K562 (cell line): ENCODE measurements at regions not wholly inside any gene's neighbourhood (a gene's known extent, or its start where the extent isn't known, plus 50 kb on each side); places are given as distances from the start of the nearest gene placed in this dataset.

Experiments
- ATAC-seq: fragments of 200-7000 bp; cut with Tn5 transposase; 3 replicates; pipeline ENCODE4 v1.9.1; 2020; ENCODE audit warnings: moderate library complexity
- BruUV-seq: library from RNA; stranded (reverse); fragments of 400-500 nt; replicated peaks from 2 replicates; lab custom pipeline; 2021; lab: Mats Ljungman, UMichigan
- CTCF ChIA-PET: fragments of 300-600 bp; formaldehyde crosslinking; extraction: SDS; loops from one replicate; lab custom pipeline; 2021; ENCODE audit warnings: low intra/inter-chr PET ratio; lab: Yijun Ruan, JAX
- POLR2A ChIA-PET: fragments of 300-600, 350-650 bp; sonication (Branson Sonifier 250); formaldehyde crosslinking; extraction: SDS; loops from one replicate; lab custom pipeline; 2021; ENCODE audit warnings: antibody characterized with exemption, inconsistent platforms; lab: Yijun Ruan, JAX
- DNase-seq, 4 experiments: peaks; one replicate each; pipeline versions ENCODE4 v3.0.0 to v3.0.0-alpha.2; 2011 to 2018; ENCODE audit warnings: low spot score in 3 of 4, mixed read lengths in 3 of 4; ENCODE audit errors: extremely low read depth in 1 of 4
- FAIRE-seq: peaks from 2 replicates; lab custom pipeline; 2011; peaks lifted over from hg19 to GRCh38; lab: Jason Lieb, UNC
- H2AFZ ChIP-seq: 2 replicates; pipeline ENCODE4 v1.6.0; 2011; ENCODE audit warnings: low read depth, low read length, control low read depth, inconsistent platforms
- H3K27ac ChIP-seq: fragments of 200-600 bp; 3 replicates; pipeline ENCODE4 v1.8.0; 2011; ENCODE audit warnings: low read depth, mild to moderate bottlenecking, control low read depth, inconsistent platforms, low read length, moderate library complexity, mixed read lengths; ENCODE audit errors: extremely low read depth
- H3K27me3 ChIP-seq, 2 experiments: fragments of 300-600 bp in 1 of 2; 2 replicates in 1 of 2; 3 replicates in 1 of 2; pipeline versions ENCODE4 v1.6.0 to v1.8.0; 2011; ENCODE audit warnings: inconsistent platforms in 2 of 2, low read length in 2 of 2, mild to moderate bottlenecking in 1 of 2, mixed read lengths in 1 of 2, moderate library complexity in 1 of 2; ENCODE audit not compliant: control insufficient read depth in 2 of 2, insufficient read depth in 2 of 2
- H3K36me3 ChIP-seq: fragments of 300-600 bp; 3 replicates; pipeline ENCODE4 v1.8.0; 2011; ENCODE audit warnings: mild to moderate bottlenecking, low read length, inconsistent platforms; ENCODE audit not compliant: control insufficient read depth, insufficient read depth
- H3K4me1 ChIP-seq, 2 experiments: fragments of 200-600 bp in 1 of 2; replicated peaks in 1 of 2; 2 replicates in 1 of 2; 3 replicates in 1 of 2; pipeline versions ENCODE4 v1.5.1 to v1.8.0; 2011; ENCODE audit warnings: inconsistent platforms in 2 of 2, low read length in 2 of 2, mild to moderate bottlenecking in 1 of 2, mixed read lengths in 1 of 2, moderate library complexity in 1 of 2; ENCODE audit not compliant: control insufficient read depth in 2 of 2, insufficient read depth in 2 of 2
- H3K4me2 ChIP-seq: 2 replicates; pipeline ENCODE4 v1.6.1; 2011; ENCODE audit warnings: low read length, control low read depth, inconsistent platforms, mixed read lengths; ENCODE audit not compliant: insufficient read depth
- H3K4me3 ChIP-seq: fragments of 200-600 bp; sonication (generic), shearing (Covaris generic); 2 replicates; pipeline ENCODE4 v1.5.1; 2016; ENCODE audit warnings: control low read depth, inconsistent platforms
- H3K79me2 ChIP-seq: fragments of 200-600 bp; 3 replicates; pipeline ENCODE4 v1.8.0; 2011; ENCODE audit warnings: low read length, inconsistent platforms; ENCODE audit not compliant: control insufficient read depth, insufficient read depth
- H3K9ac ChIP-seq, 2 experiments: 2 replicates each; pipeline versions ENCODE4 v1.6.0 to v1.6.1; 2011; ENCODE audit warnings: low read depth in 2 of 2, low read length in 2 of 2, control low read depth in 1 of 2, inconsistent platforms in 1 of 2, mild to moderate bottlenecking in 1 of 2, mixed read lengths in 1 of 2; ENCODE audit not compliant: insufficient read depth in 1 of 2
- H3K9me1 ChIP-seq: one replicate; pipeline ENCODE4 v1.6.0; 2011; ENCODE audit warnings: inconsistent platforms, mild to moderate bottlenecking, low read length, moderate library complexity; ENCODE audit not compliant: control insufficient read depth, insufficient read depth
- H3K9me3 ChIP-seq: replicated peaks from 2 replicates; pipeline ENCODE4 v1.5.1; 2011; ENCODE audit warnings: low read depth, low read length, inconsistent platforms; ENCODE audit not compliant: control insufficient read depth, insufficient read depth
- H4K20me1 ChIP-seq: replicated peaks from 2 replicates; pipeline ENCODE4 v1.6.1; 2011; ENCODE audit warnings: low read length, inconsistent platforms, mixed read lengths; ENCODE audit not compliant: control insufficient read depth, insufficient read depth
- ATF7 ChIP-seq: fragments of 450-650 bp; IDR thresholded peaks from 2 replicates; pipeline ENCODE4 v1.7.1; 2014; ENCODE audit warnings: mild to moderate bottlenecking, moderate library complexity
- CBX2 ChIP-seq: fragments of 200-600 bp; sonication (generic); IDR thresholded peaks from one replicate; pipeline ENCODE4 v1.6.1; 2012; ENCODE audit warnings: mild to moderate bottlenecking, low read length, inconsistent platforms; ENCODE audit not compliant: insufficient read depth, poor library complexity, severe bottlenecking
- CREM ChIP-seq: IDR thresholded peaks from 2 replicates; pipeline ENCODE4 v1.6.1; 2014; ENCODE audit warnings: antibody characterized with exemption, low read depth
- FOXK2 ChIP-seq, 2 experiments: fragments of 450-650 bp; IDR thresholded peaks in 1 of 2; conservative IDR thresholded peaks in 1 of 2; 2 replicates each; pipeline ENCODE4 v1.6.1; 2016; ENCODE audit warnings: low read depth in 2 of 2, mild to moderate bottlenecking in 1 of 2
- JUNB ChIP-seq: fragments of 450-650 bp; formaldehyde crosslinking; conservative IDR thresholded peaks from 2 replicates; pipeline ENCODE4 v1.4.0; 2020; ENCODE audit warnings: mild to moderate bottlenecking
- JUND ChIP-seq, 2 experiments: IDR thresholded peaks; 2 replicates in 1 of 2; 3 replicates in 1 of 2; pipeline ENCODE4 v1.6.1; 2011; ENCODE audit warnings: borderline replicate concordance in 2 of 2, low read depth in 2 of 2, low read length in 2 of 2, improper control_type of control experiment in 1 of 2, missing biosample characterization in 1 of 2, missing genetic modification characterization in 1 of 2, missing genetic modification reagents in 1 of 2
- KAT2B ChIP-seq: IDR thresholded peaks from one replicate; pipeline ENCODE4 v1.6.1; 2012; ENCODE audit warnings: low read depth, mild to moderate bottlenecking, control low read depth, inconsistent platforms, low read length, moderate library complexity
- MED1 ChIP-seq: sonication (generic); formaldehyde crosslinking; IDR thresholded peaks from 2 replicates; pipeline ENCODE4 v1.8.1; 2023; ENCODE audit warnings: missing genetic modification reagents, borderline replicate concordance
- MEF2A ChIP-seq: IDR thresholded peaks from 2 replicates; pipeline ENCODE4 v1.6.1; 2011; ENCODE audit warnings: low read depth, mild to moderate bottlenecking, low read length, moderate library complexity; ENCODE audit not compliant: control insufficient read depth
- PHF8 ChIP-seq: fragments of 200-600 bp; sonication (generic); IDR thresholded peaks from 2 replicates; pipeline ENCODE4 v1.6.1; 2012; ENCODE audit warnings: mixed run types, mild to moderate bottlenecking, inconsistent platforms, low read length, moderate library complexity, borderline replicate concordance
- PTBP1 ChIP-seq: fragments of 200-400 bp; formaldehyde crosslinking; IDR thresholded peaks from 2 replicates; pipeline ENCODE4 v1.6.1; 2017; ENCODE audit warnings: low read depth, low read length
- SMARCC2 ChIP-seq: fragments of 450-650 bp; IDR thresholded peaks from 2 replicates; pipeline ENCODE4 v1.6.1; 2017; ENCODE audit warnings: antibody characterized with exemption, moderate library complexity, mild to moderate bottlenecking, low read depth
- SREBF2 ChIP-seq: sonication (generic); formaldehyde crosslinking; IDR thresholded peaks from 2 replicates; pipeline ENCODE4 v1.4.0; 2020; ENCODE audit warnings: mild to moderate bottlenecking, missing genetic modification reagents
- ZNF146 ChIP-seq: IDR thresholded peaks from one replicate; pipeline ENCODE4 v1.6.1; 2018; ENCODE audit warnings: missing compliant biosample characterization; ENCODE audit not compliant: unreplicated experiment
- ZNF232 ChIP-seq: sonication (generic); formaldehyde crosslinking; IDR thresholded peaks from 2 replicates; pipeline ENCODE4 v1.8.0; 2022; ENCODE audit warnings: mild to moderate bottlenecking, missing genetic modification reagents
- ZNF280A ChIP-seq: fragments of 450-650 bp; IDR thresholded peaks from 2 replicates; pipeline ENCODE4 v1.6.1; 2018; ENCODE audit warnings: mild to moderate bottlenecking, low read depth; ENCODE audit not compliant: partially characterized antibody
- ZNF57 ChIP-seq: fragments of 450-650 bp; formaldehyde crosslinking; IDR thresholded peaks from 2 replicates; pipeline ENCODE4 v1.4.0; 2020; ENCODE audit warnings: mild to moderate bottlenecking, moderate library complexity
- WGBS: fragments of 100-300 bp; shearing (Covaris generic); methylation state at CpG from one replicate; pipeline ENCODE4 v1.1.6; 2016; ENCODE audit warnings: low coverage, mixed read lengths; ENCODE audit not compliant: insufficient coverage; ENCODE audit errors: missing lambda C conversion rate; 5-methylcytosine and 5-hydroxymethylcytosine counted together
- in situ Hi-C: fragments of 300-500 bp; cut with MboI; formaldehyde crosslinking; loops from 4 replicates; pipeline ENCODE4 v1.15.0; 2018; ENCODE audit warnings: inconsistent platforms, mixed read lengths
- intact Hi-C: fragments of 100-400 bp; cut with micrococcal nuclease; formaldehyde crosslinking; loops from 2 replicates; pipeline ENCODE4 v1.14.2; 2022
- TF ChIP-seq, protein P1 (sequence below), 3 experiments: fragments of 200-800 bp in 1 of 3; sonication (Bioruptor generic) in 1 of 3; sonication (generic) in 1 of 3; formaldehyde crosslinking in 1 of 3; IDR thresholded peaks; 2 replicates each; pipeline versions ENCODE4 v1.6.1 to v1.8.0; 2016 to 2022; ENCODE audit warnings: mild to moderate bottlenecking in 2 of 3, missing compliant biosample characterization in 2 of 3, missing genetic modification characterization in 2 of 3, missing genetic modification reagents in 1 of 3

- POLR2A ChIA-PET, result interaction anchor here (0.7 to 1.3 kb wide), 5 partner anchors 11 to 29 kb away, joined by 3 to 4 read pairs (median 3); no protein-coding TSS in a partner anchor
- 0% methylated on average over 6 of the region's 6 CpGs for WGBS
- intact Hi-C loops, result no loop called here
- H3K36me3 ChIP-seq, result no peaks in the 10 kb centered on the region
- DNase-seq (no peak), FAIRE-seq (no peak), ATAC-seq (no peak)
- no peak overlapping the region for H3K4me3 ChIP-seq
- no TSS peak for BruUV-seq
- peaks cover 9 to 28% of the 10 kb centered on the region in 2 experiments; a peak in 4 of 5 replicates for H3K27me3 ChIP-seq
- H3K4me2 ChIP-seq, result no peak overlapping the region
- H3K9me1 ChIP-seq, result no peaks in the 10 kb centered on the region
- H3K9ac ChIP-seq, result no peak overlapping the region
- in situ Hi-C loops, result no loop called here
- CTCF ChIA-PET, result no interaction called here
- H3K79me2 ChIP-seq, result no peaks in the 10 kb centered on the region
- H4K20me1 ChIP-seq, result 0 out of 2 replicates have a peak, but pooled peaks cover 5% of the 10 kb centered on the region
- no peak overlapping the region for H2AFZ ChIP-seq
- no peaks in the 10 kb centered on the region for H3K9me3 ChIP-seq
- no peaks in the 10 kb centered on the region; a peak in 1 of 5 replicates for H3K4me1 ChIP-seq
- H3K27ac ChIP-seq, result no peak overlapping the region
- TF ChIP-seq MEF2A (no peak), ZNF57 (CRISPR knock-in tag) (no peak), CREM (peak; percentile 33; the same call in 1 of the 2 replicates), JUNB (peak; percentile 73; the same call in 1 of the 2 replicates), ZNF146 (CRISPR knock-in tag) (no peak), KAT2B (no peak), FOXK2 (conservative IDR thresholded peaks at IDR 0.05 in 1 of 2, IDR thresholded peaks at IDR 0.05 in 1 of 2; ENCODE audit: low read depth in 2 of 2) (no peak), SREBF2 (no peak), SMARCC2 (no peak), PTBP1 (no peak), ZNF280A (no peak), JUND (IDR thresholded peaks at IDR 0.05; ENCODE audit: borderline replicate concordance, low read depth, low read length) (peak; percentile 72), JUND (tag; IDR thresholded peaks at IDR 0.05; ENCODE audit: borderline replicate concordance, low read depth, low read length) (peak; percentile 62; the same call in 1 of the 3 replicates), ZNF232 (CRISPR knock-in tag) (no peak), ATF7 (peak; percentile 92), PHF8 (no peak), CBX2 (no peak), MED1 (no peak)
- TF ChIP-seq, protein P1, sequence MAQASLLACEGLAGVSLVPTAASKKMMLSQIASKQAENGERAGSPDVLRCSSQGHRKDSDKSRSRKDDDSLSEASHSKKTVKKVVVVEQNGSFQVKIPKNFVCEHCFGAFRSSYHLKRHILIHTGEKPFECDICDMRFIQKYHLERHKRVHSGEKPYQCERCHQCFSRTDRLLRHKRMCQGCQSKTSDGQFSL (CRISPR knock-in tag; IDR thresholded peaks at IDR 0.05), result no peak
- TF ChIP-seq, protein P1 (tag; IDR thresholded peaks at IDR 0.05), result no peak
These were observed 94.9 kb upstream of the GATA6 start for GRCh38 chr18:22074282-22075070.
